Fibroblast of the conjunctiva (primary cell): ENCODE measurements at regions not wholly inside any gene's neighbourhood (a gene's known extent, or its start where the extent isn't known, plus 50 kb on each side); places are given as distances from the start of the nearest gene placed in this dataset.

Experiments
- DNase-seq: peaks from one replicate; pipeline ENCODE4 v3.0.0-alpha.2; 2010; ENCODE audit warnings: low read depth

DNA sequence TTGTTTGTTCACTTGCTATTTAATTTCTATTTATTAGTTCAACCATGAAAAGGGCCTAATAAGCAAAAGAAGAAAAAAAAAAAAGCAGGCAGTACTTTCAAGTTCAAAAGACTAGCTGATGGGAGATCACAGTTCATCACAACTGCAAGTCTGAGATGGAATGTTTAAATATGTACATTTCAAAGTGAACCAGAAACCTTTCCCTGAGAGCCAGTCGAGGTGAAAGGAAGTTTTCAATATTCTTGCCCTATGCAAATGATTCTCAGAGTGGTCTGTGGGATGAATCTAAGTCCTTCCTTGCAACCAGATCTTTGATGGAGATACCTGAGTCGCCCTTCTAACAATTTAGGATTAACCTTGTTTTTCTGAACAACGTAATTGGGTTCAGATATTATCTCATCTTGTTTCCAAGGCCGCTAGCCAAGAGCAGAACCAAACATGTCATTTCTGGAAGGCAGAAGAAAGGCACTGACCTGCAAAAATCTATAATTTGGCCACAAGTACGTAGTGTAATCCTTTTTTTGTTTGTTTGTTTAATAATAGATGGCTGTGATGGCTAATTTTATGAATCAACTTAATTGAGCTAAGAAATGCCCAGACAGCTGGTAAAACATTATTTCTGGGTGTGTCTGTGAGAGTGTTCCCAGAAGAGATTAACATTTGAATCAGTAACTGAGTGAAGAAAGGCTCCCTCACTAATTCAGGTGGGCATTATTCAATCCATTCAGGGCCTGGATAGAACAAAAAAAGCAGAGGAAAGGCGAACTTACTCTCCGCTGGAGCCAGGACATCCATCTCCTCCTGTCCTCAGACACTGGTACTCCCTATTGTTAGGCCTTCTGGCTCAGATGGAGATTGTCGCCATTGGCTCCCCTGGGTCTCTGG is 171.1 kb upstream of the TMPO start:
- DNase-seq = no peak

DNA sequence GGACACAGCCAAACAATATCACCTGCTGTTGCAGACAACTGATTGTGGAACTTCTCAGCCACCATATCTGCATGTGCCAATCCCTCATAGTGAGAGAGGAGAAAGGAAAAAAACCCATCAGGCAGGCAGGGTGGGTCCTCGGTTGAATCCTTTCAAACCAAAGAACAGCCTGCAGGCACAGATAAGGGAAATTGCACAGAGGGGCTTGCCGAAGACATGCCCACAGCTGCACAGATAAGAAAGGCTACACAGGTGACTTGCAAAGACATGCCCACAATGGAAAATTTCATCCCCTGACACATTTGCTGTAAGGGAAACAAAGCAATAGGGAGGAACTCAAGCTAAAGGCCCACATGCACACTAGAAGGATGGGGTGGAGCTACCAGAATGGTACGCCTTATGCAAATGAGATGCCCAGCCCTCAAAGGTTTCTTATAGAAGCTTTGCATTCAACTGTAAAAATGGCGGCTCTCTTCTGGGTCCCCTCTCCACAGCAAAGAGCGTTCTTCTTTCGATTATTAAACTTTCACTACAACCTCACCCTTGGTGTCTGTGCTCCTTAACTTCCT is 170.0 kb upstream of the TMPO start:
- DNase-seq = no peak

DNA sequence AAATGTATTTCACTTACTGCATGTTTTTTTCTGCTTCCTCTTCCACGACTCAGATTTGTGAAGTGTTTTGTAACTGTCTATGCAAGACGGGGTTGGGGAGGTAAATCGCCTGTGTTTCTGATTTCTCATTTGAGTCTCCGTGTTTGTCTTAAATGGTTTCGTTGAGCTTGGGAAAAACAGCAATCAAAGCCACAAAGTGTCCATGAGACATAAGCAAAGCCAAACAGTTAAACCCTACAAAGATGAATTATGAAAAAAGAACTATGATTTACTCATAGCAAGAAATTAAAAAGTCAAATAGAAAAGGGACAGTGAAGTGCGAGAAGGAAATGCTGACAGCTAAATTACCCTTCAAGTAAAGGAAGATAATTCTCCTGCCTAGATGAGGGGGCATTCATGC is 164.3 kb upstream of the TMPO start:
- DNase-seq = no peak

DNA sequence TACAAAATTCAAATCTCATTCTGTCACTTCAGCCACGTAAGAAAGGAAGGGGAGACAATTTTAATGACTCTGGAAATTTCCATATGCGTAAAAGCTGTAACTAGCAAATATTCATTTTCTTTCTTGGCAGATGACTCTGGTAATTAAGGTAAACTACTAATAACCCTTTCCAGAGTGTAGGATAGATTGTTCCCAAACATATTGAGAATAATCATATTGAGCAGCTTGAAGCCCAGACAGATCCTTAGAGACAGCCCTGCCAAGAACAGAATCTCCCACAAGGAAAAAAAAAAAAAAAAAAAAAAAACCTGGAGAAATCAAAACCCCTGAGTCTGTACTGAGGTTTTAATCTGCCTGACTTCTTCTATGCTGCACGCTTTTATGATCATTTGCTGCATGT is 163.6 kb upstream of the TMPO start:
- DNase-seq = no peak

DNA sequence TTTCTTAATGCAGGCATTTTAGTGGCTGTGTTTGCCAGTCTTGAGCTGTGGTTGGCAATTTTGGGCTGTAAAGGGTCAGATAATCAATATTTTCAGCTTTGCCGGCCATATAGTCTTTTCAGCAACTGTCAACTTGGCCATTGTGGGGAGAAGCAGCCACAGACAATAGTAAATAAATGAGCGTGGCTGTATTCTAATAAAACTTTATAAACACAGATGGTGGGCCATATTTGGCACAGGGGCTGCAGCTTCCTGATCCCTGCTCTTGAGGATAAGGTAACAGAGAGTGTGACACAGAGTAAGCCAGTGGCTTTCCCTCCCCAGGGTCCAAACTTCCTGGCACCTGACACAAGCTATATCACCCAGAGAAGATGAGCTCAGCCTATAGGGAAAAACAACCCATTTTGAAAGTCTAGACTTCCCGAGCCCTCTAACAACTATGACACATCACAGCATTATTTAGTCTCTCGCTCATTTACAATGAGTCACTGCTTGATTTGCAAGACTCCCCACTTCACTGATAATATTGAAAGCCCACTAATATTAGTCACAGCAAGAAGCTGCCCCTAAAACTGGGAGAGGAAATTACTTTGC is 163.1 kb upstream of the TMPO start:
- DNase-seq = peak; percentile 5

DNA sequence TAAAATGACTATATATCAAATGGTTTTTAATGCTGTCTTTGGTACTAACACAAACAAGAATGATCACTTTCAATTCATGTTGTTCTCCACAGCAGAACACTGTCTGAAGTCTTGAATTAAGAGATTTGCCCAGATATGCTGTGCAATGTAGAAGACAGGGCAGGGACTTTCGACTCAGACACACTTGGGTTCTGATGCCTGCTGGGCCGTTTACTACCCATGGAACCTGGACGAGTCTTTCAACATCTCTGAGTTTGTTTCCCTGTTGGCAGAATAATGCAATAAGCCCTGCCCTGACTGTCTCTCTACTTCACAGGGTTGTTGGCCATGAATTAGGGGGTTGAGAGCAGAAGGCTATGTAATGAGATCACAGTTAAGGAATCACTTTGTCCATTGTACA is 162.6 kb upstream of the TMPO start:
- DNase-seq = no peak

DNA sequence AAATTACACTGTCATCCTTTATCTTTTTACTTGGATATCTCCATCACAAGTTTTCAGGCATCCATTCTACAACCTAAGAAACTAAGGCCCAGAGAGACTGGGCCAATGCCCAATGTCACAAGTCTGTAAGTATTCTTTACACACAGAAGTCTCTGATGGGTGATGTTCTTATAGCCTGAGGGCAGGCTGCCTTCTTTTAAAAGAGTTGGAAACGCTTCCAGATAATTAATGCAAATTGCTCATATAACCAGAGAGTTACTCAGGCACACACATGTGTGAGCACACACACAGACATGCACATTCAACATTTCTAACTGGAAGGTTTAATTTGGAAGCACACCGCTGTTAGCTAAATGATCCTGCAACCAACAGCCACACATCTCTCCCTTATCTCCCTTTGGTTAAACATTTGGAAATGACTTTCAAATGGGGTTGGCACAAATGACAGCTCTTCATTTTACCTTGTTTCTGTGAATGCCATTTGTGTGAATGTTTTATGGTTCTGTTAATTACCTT is 160.8 kb upstream of the TMPO start:
- no peak for DNase-seq

DNA sequence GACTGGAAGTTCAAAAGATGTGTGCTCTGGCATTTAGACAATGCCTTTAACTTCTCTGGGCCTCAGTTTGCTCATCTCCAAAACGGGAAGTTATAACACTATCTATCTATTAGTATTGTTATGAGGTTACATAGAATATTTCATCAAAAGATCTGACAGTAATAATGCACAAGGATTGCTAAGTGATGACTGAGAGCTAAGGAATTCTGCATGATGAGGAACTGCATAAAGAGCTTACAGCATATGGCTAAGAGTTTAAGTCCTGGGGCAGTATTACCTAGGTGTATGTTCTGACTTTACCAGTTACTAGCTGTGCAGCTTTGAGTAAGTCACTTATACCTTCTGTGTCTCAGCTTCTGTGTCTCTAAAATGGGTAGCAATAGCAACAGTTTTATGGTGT is 160.1 kb upstream of the TMPO start:
- DNase-seq = no peak

DNA sequence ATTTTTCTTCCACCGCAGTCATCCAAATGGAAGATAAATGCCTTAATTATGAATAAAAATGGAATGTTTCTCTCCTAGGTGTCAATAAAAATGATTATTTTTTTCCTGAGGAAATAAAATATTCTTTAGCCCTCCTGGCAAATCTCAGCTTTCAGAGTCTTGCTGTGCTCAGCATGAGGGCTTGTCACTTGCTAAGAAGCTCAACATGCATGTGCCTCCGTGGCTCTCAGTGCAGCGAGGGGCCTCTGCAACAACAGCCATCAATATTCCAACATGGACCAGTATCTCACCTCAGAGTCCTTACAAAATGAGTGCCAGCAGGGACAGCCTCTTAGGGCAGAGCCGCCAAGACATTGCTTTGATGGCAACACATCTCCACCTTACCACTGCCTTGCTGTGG is 159.5 kb upstream of the TMPO start:
- DNase-seq = no peak

DNA sequence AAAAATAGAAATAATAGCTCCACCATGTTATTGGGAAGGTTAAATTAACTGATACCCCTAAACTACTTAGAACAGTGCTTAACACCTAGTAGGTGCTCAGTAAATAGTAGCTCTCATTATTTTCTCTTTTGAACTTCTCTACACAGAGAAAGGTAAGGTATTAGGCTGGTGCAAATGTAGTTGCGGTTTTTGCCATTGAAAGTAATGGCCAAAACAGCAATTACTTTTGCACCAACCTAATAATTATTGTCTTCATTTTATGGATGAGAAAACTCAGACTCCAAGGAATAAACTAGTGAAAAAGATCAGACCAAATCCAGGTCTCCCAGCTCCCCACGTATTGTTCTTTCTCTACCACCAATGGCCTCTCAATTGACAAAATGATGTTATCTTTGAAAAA is 157.2 kb upstream of the TMPO start:
- no peak for DNase-seq

DNA sequence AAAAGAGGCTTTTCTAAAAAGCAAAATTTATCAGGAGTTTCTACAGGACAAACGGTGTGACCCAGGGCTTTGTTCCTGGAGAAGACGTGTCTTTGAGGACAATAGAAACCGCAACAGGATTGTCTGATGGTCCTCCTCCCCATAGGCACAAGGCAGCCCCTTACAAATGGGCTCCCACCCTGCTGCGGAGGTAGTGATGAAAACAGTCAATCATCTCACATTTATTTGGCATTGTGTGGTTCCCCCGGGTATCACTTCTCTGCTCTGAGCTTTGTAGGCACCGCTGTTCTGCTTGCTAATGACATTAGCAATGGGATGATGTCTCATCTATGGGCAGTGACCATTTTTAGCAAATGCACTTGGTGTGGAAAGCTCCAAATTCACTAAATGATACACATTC is 155.5 kb upstream of the TMPO start:
- DNase-seq = no peak

DNA sequence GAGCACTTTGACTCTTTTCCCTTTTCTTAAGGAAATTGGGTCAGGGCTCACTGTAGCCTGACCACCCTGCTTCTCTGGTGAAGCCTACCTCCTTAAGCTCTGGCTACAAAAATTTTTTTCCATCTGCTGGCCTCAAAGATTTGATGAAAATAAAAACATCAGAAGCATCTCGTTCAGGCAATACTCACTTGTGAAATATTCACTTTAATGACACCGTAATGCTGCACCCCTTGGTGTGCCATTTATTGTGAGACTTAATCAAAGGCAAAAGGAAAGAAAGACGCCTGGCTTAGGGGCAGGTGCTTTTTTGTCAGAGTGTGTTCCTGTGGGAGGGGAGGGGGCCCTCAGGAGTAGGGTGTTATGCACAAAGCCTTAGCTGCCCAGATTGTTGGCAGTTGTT is 155.0 kb upstream of the TMPO start:
- no peak for DNase-seq

DNA sequence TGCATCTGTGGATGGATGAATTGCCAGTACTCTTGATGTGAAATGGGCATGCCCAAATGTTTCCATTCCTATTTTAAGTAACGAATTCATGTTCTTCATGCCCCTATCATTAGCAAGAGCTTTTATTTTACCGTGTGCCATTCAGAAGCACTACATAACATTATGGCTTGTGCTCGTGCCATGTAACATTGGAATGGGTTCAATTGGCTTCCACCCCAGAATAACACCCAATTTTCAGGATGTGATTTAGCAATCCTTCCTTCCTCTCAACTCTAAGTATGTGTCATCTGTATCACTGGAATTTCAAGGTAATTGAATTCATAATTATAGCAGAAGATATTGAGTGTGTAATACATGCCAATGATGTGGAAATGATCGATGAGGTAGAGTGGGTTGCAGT is 145.8 kb upstream of the TMPO start:
- no peak for DNase-seq

DNA sequence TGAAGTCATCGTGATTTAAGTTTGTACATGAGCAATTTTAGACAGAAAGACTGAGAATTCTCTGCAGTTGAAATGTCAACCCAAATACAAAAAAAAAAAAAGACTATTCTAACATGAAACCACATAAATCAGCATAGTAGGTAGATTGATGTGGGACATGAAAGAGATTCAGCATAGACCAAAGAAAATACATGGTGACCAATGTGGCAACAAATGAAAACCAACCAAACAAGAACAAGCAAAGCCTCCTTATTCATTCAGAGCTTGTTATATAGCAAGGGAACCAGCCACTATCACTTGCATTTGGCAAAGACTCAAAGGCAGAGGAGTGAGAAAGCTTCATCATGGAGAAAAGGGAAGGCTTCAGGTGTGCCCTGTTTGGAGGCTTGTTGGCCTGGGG is 144.4 kb upstream of the TMPO start:
- no peak for DNase-seq

DNA sequence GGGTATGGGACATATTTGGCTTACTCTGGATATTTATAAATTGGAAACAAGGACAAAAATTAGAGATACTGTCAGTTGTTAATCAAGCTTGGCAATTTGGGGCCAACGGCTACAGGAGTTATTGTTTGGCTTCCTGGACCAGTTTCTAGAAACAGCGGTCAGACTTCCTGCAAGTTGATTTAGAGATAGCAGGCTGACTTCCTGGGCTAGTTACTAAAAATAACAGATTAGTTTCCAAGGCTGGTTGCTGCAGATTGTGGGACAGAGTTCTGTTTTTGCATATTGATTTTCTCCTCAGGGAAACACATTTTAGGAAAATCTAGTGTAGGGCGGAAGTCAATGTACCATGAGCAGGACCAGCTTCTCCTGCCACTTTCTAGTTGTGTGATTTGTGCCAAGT is 144.0 kb upstream of the TMPO start:
- no peak for DNase-seq

DNA sequence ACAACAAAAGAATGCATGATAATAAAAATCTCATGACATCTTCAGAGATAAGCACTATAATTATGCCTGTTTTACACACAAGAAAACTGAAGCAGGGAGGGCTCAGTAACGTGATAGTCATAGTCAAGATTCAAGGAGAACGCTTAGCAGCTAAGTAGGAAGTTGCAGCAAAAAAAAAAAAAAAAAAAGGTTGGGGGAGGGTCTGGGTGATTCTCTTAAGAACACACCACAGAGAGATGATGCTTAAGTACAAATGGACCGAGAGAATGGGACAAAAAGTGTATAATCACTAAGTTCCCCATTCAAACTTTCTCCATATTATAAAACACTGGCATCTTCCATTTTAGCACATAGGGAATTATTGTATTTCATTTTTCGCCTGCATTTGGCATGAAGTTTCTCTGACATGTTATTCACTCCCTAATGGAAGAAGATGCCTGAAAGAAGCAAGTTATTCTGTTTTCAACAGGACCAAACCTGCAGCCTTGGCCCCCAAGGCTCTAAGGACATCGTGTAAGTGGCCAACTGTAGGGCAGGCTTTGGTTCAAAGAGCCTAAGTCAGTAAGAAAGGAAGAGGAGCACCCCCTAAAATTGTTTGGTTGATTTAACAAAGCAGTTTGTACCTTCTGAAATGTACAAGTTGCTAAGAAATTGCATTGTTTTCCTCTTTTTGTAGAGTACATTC is 142.9 kb upstream of the TMPO start:
- no peak for DNase-seq

DNA sequence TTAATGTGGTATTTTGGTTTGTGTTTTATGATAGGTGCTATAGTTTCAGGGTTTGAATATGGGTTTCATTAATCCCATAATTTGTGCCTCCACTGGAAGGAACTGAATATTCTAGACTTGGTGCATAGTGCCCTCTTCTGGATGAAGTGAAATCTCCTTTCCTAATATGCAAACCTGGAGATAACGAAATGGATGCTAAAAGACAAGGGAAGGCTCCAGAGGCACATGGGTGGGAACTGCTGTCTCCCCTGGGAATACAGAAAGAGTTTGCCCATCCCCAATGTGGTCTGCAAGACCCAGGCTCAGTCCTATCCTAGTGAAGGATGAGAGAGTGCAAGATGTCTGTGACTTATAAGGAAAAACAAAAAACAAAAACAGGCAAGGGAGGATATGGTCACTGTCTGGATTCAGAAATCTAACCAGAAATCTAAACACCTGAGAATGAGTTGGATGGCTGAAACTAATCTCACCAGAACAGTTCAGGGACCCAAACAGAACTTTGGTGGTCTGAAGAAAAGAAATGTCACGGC is 142.3 kb upstream of the TMPO start:
- DNase-seq = peak; percentile 3

DNA sequence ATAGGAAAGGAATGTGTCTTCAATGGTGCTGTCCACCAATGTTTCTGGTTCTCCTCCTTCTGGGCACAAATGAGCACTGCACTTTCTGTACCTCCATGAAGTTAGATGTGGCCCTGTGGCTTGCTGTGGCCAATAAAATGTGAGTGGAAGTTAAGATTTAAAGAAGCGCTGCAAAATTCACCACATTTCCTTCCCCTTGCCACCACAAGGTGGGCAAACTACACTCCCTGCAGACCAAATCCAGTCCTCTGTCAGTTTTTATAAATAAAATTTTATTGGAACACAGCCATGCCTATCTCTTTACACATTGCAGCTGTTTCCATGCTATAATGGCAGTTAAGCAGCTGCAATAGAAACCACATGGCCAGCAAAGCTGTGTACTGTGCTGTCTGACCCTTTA is 141.4 kb upstream of the TMPO start:
- no peak for DNase-seq

DNA sequence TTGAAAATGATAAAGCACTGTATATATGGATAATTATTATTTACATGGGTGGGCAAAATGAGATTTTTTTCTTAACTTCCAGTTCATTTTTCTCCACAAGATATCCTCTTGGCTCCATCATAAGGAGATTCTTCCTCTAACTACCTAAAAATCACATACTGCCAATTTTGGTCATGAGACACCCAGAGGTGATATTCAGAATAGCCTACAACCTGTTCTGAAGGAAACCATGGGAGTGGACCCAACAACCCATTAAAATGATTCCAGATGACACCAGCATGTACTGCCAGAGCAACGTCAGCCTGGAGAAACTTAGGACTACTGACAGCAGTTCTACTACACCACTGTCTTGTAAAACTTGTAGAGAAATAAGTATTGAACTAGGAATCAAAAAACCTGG is 136.3 kb upstream of the TMPO start:
- DNase-seq = no peak

DNA sequence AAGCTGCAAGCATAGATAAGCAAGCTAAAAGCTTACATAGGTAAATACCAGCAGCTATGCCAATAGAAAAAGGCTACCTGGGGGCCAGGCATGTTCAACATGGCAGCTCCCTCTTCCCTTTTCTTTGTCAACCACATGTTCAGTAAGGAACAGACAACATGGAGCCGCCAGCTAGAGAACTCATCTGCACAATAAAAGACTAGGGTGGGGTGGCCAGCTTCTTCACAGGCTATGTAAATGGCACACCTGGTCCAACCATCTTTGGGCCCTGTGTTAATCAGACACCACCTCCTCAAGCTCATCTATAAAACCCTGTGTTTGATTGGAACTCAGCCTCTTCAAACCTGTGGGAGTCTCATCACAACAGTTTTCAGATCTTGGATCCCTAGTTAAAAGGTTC is 129.7 kb upstream of the TMPO start:
- no peak for DNase-seq

DNA sequence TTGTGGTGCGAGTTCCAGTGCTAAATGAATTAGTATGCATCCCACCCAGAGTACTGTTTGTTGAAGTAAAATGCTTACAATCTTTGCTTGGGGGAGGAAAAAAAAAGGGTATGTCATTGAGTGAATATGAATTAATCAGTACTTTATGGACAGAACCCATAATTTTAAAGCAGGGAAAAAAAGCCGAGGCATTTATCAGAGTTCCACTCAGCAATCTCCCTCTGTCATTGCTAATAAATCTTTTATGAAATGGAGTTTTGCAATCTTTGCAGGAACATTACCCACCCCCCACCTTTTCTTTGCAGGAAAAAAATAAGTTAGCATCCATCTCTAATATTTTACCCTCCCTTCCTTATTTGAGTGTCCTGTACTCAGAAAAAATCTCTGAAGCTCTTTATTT is 127.9 kb upstream of the TMPO start:
- no peak for DNase-seq

DNA sequence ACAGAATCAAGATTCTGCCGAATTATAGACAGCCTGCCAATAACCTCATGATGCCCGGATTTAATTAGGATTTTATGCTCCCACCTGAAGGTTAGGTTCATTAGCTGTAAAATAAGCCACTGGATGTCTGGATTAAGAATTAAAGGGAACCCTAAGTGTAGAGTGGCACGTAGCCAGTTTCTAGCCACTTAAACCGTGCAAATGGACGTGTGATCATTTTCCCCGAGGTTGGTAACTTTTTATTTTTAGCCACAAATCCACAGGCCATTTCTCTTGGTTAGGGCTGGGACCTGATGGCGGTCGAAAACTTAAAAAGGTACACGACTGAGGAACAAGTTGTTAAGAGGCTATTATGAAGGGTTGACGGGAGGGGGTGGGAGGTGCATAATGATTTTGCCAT is 127.3 kb upstream of the TMPO start:
- DNase-seq = no peak

DNA sequence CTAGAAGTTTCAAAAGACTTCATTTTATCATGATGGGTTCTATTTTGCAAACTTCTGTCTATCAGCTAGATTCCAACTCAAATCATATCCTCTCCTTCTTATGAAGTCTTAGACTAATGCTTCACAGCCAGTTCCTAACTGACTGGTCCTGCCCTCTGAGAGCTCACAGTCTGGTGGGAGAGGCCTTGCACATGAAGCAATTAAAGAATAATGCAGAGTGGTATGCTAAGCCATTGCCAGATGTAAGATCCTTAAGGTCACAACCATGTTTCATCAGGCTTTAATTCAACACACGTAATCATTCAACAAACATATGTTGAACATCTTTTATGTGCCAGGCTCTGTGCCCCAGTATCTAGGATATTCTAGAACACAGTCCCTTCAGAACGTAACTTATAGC is 125.8 kb upstream of the TMPO start:
- no peak for DNase-seq
